ENCODE measurements at regions not wholly inside any gene's neighbourhood (a gene's known extent, or its start where the extent isn't known, plus 50 kb on each side); places are given as distances from the start of the nearest gene placed in this dataset.
"Not testable (repeated sequence)": the region's sequence is repeated elsewhere in the genome, so short reads cannot be mapped to it uniquely, and the experiment has no call there.

GRCh38 chr12:131333136-131333535 lies 377.8 kb upstream of the SFSWAP start:
- no peak overlapping the region for H3K27ac ChIP-seq (ENCODE audit: low read depth, low read length)
- H3K36me3 ChIP-seq (ENCODE audit: control insufficient read depth, insufficient read depth, low read length), result no peaks in the 10 kb centered on the region
- H3K9ac ChIP-seq (ENCODE audit: low read length), result no peak overlapping the region
- H3K27me3 ChIP-seq (ENCODE audit: control insufficient read depth, insufficient read depth, low read length), result no peaks in the 10 kb centered on the region
- H3K4me1 ChIP-seq (ENCODE audit: control insufficient read depth, insufficient read depth, low read length), result no peaks in the 10 kb centered on the region
- no peak overlapping the region for H3K4me3 ChIP-seq (ENCODE audit: low read length)

GRCh38 chr12:131333621-131334440 lies 377.1 kb upstream of the SFSWAP start:
- Histone ChIP-seq H3K9ac (ENCODE audit: low read length) (no peak overlapping the region), H3K27ac (ENCODE audit: low read depth, low read length) (no peak overlapping the region), H3K27me3 (ENCODE audit: control insufficient read depth, insufficient read depth, low read length) (no peaks in the 10 kb centered on the region), H3K4me1 (ENCODE audit: control insufficient read depth, insufficient read depth, low read length) (no peaks in the 10 kb centered on the region), H3K4me3 (ENCODE audit: low read length) (no peak overlapping the region), H3K36me3 (ENCODE audit: control insufficient read depth, insufficient read depth, low read length) (no peaks in the 10 kb centered on the region)

GRCh38 chr12:131334835-131335234 lies 376.1 kb upstream of the SFSWAP start:
- Histone ChIP-seq H3K27me3 (ENCODE audit: control insufficient read depth, insufficient read depth, low read length) (no peaks in the 10 kb centered on the region), H3K4me3 (ENCODE audit: low read length) (no peak overlapping the region), H3K9ac (ENCODE audit: low read length) (no peak overlapping the region), H3K36me3 (ENCODE audit: control insufficient read depth, insufficient read depth, low read length) (no peaks in the 10 kb centered on the region), H3K27ac (ENCODE audit: low read depth, low read length) (no peak overlapping the region), H3K4me1 (ENCODE audit: control insufficient read depth, insufficient read depth, low read length) (no peaks in the 10 kb centered on the region)

- H3K4me3 ChIP-seq (ENCODE audit: low read length), result no peak overlapping the region
- H3K36me3 ChIP-seq (ENCODE audit: control insufficient read depth, insufficient read depth, low read length), result no peaks in the 10 kb centered on the region
- no peaks in the 10 kb centered on the region for H3K4me1 ChIP-seq (ENCODE audit: control insufficient read depth, insufficient read depth, low read length)
- no peak overlapping the region for H3K27ac ChIP-seq (ENCODE audit: low read depth, low read length)
- H3K27me3 ChIP-seq (ENCODE audit: control insufficient read depth, insufficient read depth, low read length), result no peaks in the 10 kb centered on the region
- no peak overlapping the region for H3K9ac ChIP-seq (ENCODE audit: low read length)
Measured at GRCh38 chr12:131335456-131335855, 375.4 kb upstream of the SFSWAP start.

- not testable (repeated sequence) for H3K4me3 ChIP-seq (ENCODE audit: low read length); H3K27ac ChIP-seq (ENCODE audit: low read depth, low read length); H3K4me1 ChIP-seq (ENCODE audit: control insufficient read depth, insufficient read depth, low read length); H3K9ac ChIP-seq (ENCODE audit: low read length); H3K36me3 ChIP-seq (ENCODE audit: control insufficient read depth, insufficient read depth, low read length); H3K27me3 ChIP-seq (ENCODE audit: control insufficient read depth, insufficient read depth, low read length)
Measured at GRCh38 chr12:131337861-131338260, 373.0 kb upstream of the SFSWAP start.

GRCh38 chr12:131340616-131341210 lies 370.2 kb upstream of the SFSWAP start:
- Histone ChIP-seq H3K4me3 (ENCODE audit: low read length) (no peak overlapping the region), H3K36me3 (ENCODE audit: control insufficient read depth, insufficient read depth, low read length) (no peaks in the 10 kb centered on the region), H3K27ac (ENCODE audit: low read depth, low read length) (no peak overlapping the region), H3K9ac (ENCODE audit: low read length) (no peak overlapping the region), H3K27me3 (ENCODE audit: control insufficient read depth, insufficient read depth, low read length) (no peaks in the 10 kb centered on the region), H3K4me1 (ENCODE audit: control insufficient read depth, insufficient read depth, low read length) (no peaks in the 10 kb centered on the region)

GRCh38 chr12:131341608-131342007 lies 369.3 kb upstream of the SFSWAP start:
- not testable (repeated sequence) for H3K4me3 ChIP-seq (ENCODE audit: low read length); H3K36me3 ChIP-seq (ENCODE audit: control insufficient read depth, insufficient read depth, low read length); H3K9ac ChIP-seq (ENCODE audit: low read length); H3K27me3 ChIP-seq (ENCODE audit: control insufficient read depth, insufficient read depth, low read length); H3K4me1 ChIP-seq (ENCODE audit: control insufficient read depth, insufficient read depth, low read length); H3K27ac ChIP-seq (ENCODE audit: low read depth, low read length)

- H3K36me3 ChIP-seq (ENCODE audit: control insufficient read depth, insufficient read depth, low read length); H3K9ac ChIP-seq (ENCODE audit: low read length); H3K4me3 ChIP-seq (ENCODE audit: low read length); H3K27me3 ChIP-seq (ENCODE audit: control insufficient read depth, insufficient read depth, low read length); H3K27ac ChIP-seq (ENCODE audit: low read depth, low read length); H3K4me1 ChIP-seq (ENCODE audit: control insufficient read depth, insufficient read depth, low read length): not testable (repeated sequence)
Measured at GRCh38 chr12:131343436-131343835, 367.5 kb upstream of the SFSWAP start.

GRCh38 chr12:131344715-131345520 lies 366.0 kb upstream of the SFSWAP start:
- not testable (repeated sequence) for H3K27ac ChIP-seq (ENCODE audit: low read depth, low read length)

GRCh38 chr12:131345521-131346436 lies 365.1 kb upstream of the SFSWAP start:
- no peak overlapping the region for H3K27ac ChIP-seq (ENCODE audit: low read depth, low read length)

More at GRCh38 chr12:131344715-131345520, 366.0 kb upstream of the SFSWAP start:
- not testable (repeated sequence) for H3K4me3 ChIP-seq (ENCODE audit: low read length); H3K9ac ChIP-seq (ENCODE audit: low read length); H3K27me3 ChIP-seq (ENCODE audit: control insufficient read depth, insufficient read depth, low read length); H3K36me3 ChIP-seq (ENCODE audit: control insufficient read depth, insufficient read depth, low read length); H3K4me1 ChIP-seq (ENCODE audit: control insufficient read depth, insufficient read depth, low read length)

GRCh38 chr12:131346555-131347344 lies 364.1 kb upstream of the SFSWAP start:
- Histone ChIP-seq H3K36me3 (ENCODE audit: control insufficient read depth, insufficient read depth, low read length) (no peaks in the 10 kb centered on the region), H3K27ac (ENCODE audit: low read depth, low read length) (no peak overlapping the region), H3K27me3 (ENCODE audit: control insufficient read depth, insufficient read depth, low read length) (no peaks in the 10 kb centered on the region), H3K4me3 (ENCODE audit: low read length) (no peak overlapping the region), H3K4me1 (ENCODE audit: control insufficient read depth, insufficient read depth, low read length) (no peaks in the 10 kb centered on the region), H3K9ac (ENCODE audit: low read length) (no peak overlapping the region)

More at GRCh38 chr12:131345521-131346436, 365.1 kb upstream of the SFSWAP start:
- Histone ChIP-seq H3K9ac (ENCODE audit: low read length) (no peak overlapping the region), H3K27me3 (ENCODE audit: control insufficient read depth, insufficient read depth, low read length) (no peaks in the 10 kb centered on the region), H3K36me3 (ENCODE audit: control insufficient read depth, insufficient read depth, low read length) (no peaks in the 10 kb centered on the region), H3K4me1 (ENCODE audit: control insufficient read depth, insufficient read depth, low read length) (no peaks in the 10 kb centered on the region), H3K4me3 (ENCODE audit: low read length) (no peak overlapping the region)

Data from rectal smooth muscle tissue (tissue), 1 donor.